ENCODE measurements at regions not wholly inside any gene's neighbourhood (a gene's known extent, or its start where the extent isn't known, plus 50 kb on each side); places are given as distances from the start of the nearest gene placed in this dataset.
"Not testable (repeated sequence)": the region's sequence is repeated elsewhere in the genome, so short reads cannot be mapped to it uniquely, and the experiment has no call there.

DNA sequence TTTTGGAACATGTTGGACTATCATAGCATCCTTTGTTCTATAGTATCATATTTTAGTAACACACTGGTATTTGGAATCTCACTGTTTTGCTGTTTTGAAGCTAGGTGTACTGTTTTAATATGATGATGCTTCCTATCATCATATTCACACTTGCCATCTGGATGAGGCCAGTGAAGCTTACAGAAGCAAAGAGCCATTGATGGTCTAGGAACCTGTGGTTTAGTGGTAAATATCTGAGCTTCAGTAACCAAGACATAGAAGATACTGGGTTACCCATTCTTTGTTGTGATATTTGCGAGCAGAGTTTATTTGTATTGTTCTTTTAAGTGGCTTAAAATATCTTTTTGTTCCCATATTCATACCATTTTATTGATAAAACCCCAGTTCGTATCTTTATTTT is 304.1 kb downstream of the SATB1 start:
- DNase-seq, result no peak

DNA sequence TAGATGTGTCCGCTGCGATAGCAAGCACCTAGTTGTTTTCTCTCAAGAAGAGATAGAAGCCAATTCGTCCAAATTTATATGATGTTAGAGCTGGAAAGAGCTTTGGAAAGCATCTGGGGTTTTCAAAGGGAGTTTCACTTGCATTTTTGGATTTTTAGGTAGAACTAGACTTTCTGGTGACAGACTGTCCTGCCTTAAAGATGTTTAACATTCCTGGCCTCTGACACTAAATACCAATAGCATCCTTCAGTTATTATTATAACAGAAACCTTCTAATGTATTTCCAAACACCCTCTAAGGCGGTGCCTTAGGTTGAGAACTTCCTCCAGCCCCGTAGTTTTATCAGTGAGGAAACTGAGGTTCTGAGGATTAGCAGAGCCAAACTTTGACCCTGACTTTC is 305.3 kb downstream of the SATB1 start:
- DNase-seq, result no peak

- no peak for DNase-seq
Observed at GRCh38 chr3:18114894-18115293, 310.2 kb downstream of the SATB1 start.

DNA sequence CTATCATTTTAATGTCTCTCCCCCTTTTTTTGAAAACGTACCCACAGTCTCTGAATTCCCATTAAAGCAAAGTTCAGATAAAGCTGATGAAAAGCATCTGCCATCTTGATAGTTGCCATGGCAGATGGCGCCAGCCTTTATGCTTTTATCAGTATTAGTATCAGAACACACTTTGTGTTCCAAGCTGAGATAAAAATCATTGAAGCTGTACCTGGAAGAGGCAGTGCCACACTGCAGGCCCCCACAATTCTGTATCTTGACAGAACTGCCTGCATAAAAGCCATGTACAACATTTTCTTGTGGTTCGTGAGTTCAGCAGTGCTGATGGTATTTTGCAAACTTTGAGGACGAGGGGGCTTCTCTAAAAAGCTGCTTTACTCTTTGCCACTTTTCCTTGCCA is 311.7 kb downstream of the SATB1 start:
- DNase-seq, result no peak

- no peak for DNase-seq
Observed at GRCh38 chr3:18112674-18113375, 312.3 kb downstream of the SATB1 start.

DNA sequence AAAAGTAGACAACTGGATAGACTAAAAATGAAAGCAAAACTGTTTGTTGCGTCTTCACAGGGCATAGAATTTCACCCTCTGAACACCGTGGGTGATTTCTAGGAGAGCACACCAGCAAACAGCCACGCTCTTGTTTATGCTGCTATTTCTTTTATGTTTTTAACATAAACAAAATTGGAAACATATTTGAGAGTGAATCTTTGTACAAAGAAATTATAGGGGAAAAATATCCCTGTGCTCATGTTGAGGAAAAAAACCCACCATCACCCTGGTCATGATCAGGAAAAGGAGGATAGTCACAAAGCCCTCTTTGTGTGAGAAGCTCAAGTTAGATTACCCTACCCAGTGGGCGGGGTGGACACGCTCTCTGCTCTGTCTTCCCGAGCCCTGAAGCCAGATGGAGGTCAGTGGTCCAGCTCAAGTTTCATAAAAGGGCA is 313.3 kb downstream of the SATB1 start:
- DNase-seq, result peak in 1 of 5 experiments; percentile 41

DNA sequence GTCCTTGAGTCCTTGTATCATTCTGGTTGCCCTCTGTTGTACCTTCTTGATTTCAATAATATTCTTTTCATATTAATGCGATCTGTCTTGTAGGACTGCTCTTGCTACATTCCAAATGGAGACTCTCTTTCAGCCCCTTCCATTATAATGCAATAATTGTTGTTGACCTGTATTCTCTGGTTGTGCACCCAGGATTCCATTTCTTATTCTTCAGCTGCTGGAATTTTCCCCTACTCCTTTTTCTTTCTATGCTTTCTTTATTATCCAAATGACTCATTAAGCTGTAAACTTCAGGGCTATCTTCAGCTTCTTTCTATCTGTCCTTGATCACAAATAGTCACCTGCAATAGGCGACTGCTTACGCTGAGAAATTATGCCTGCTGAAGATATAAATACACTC is 321.5 kb downstream of the SATB1 start:
- no peak for DNase-seq

DNA sequence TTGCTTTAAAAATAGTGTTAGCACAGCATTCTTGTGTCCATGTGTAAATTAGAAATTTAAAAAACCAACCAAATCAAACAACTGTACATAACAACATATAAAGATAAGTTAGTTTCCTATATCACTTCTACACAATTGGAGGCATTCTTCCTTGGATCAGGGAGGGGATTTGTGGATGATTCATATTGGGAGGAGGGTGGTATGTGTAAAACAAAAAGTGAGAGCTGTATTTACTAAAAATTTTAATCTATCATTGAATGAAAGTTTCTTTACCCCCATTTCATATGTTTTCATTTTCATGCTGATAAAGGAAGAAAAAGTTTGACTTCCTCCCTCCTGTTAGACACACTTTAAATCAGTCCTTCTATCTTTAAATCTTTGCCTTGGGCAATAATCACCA is 325.0 kb downstream of the SATB1 start:
- no peak for DNase-seq

GRCh38 chr3:18099611-18100010 is 325.5 kb downstream of the SATB1 start:
- no peak for DNase-seq

DNA sequence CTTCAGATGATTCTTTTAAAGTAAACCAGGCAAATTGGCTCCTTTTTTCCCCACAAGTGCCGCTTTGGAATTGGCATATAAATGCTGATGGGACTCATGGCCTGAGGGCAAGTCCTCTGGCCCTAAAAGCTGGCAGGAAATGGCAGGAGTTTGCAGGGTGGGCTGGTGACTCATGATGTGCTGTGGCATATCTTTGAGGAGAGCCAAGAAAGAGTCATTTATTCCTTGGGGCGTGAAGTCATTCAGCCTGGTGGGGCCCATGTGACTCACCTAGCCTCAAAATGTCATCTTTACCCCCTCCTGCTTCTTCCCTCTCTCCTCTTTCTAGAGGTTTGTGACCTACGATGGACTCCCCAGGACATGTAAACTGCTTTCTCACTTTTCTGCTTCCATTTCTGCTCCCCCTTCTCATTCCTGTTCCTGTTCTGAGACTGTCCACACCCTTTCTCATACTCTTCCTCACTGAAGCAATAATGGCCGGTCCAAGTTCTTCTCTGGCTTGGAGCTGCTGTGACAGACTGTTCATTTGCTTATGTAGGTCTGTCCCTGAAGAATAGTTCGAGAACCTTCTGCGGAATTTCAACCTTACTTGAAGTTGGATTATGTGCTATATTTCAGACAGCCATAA is 326.1 kb downstream of the SATB1 start:
- no peak for DNase-seq

- DNase-seq, result no peak
Observed at GRCh38 chr3:18097989-18098388, 327.1 kb downstream of the SATB1 start.

GRCh38 chr3:18097473-18097872 is 327.7 kb downstream of the SATB1 start:
- no peak for DNase-seq

DNA sequence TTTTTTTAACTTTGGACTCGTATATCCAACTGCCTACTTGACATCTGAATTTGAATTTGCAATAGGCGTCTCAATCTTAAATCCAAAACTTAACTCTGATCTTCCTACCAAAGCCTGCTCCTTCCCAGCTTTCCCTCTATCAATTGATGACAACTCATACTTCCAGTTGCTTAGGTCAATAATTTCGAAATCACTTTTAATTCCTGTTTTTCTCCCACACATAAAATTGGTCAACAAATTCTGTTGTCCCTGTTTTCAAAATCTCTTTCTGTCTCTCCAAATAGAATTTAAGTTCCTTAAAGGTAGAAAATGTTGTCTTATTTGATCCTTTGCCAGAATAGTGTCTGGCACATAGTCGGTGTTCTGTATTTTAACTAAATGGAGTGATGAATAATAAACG is 332.4 kb downstream of the SATB1 start:
- DNase-seq, result no peak

GRCh38 chr3:18090377-18090776 is 334.8 kb downstream of the SATB1 start:
- DNase-seq, result no peak

DNA sequence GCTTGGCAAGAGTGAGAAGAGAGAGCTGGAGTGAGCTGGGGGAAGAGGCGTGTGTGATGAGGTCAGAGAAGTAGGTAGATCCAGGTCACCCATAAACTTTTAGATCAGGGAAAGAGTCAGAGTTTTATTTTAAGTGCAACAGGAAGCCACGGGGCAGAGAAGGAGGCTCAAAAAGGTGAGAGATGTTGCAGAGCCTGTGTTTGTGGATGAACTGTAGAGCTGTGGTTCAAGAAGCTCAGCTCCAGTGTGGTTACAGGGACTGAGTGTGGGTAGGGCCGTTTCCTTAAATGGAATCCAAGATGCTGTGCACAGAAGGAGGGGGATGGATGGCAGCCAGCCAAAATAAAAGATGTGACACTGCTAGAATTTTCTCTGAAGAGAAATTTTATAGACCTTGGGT is 337.2 kb downstream of the SATB1 start:
- DNase-seq, result peak in 1 of 5 experiments; percentile 15

DNA sequence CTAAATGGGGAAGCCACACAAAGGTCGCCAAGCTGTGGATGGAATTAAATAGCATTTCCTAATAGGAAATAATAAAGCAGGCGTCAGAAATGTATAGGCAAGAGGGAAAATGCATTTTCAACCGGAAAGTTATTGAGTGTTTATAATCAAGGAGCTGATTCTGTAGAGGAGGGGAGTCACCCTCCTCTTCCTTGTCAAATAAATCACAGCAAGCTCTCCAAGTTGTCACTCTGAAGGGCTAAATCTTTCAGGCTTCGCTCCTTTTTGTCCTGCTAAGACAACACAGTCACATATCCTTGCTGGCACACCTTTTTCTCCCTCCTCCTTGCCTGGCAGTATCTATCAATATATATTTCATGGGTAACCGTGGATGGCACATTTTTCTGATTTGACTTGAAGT is 338.4 kb downstream of the SATB1 start:
- no peak for DNase-seq

GRCh38 chr3:18086078-18086477 is 339.1 kb downstream of the SATB1 start:
- no peak for DNase-seq

- DNase-seq, result no peak
Observed at GRCh38 chr3:18085429-18085828, 339.7 kb downstream of the SATB1 start.

DNA sequence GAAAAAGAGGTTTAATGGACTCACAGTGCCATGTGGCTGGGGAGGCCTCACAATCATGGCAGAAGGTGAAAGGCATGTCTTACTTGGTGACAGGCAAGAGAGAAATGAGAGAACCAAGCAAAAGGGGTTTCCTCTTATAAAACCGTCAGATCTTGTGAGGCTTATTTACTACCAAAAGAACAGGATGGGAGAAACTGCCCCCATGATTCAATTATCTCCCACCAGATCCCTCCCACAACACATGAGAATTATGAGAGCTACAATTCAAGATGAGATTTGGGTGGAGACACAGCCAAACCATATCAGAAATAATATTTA is 340.8 kb upstream of the TBC1D5 start:
- not testable (repeated sequence) for DNase-seq

GRCh38 chr3:18082551-18083272 is 340.3 kb upstream of the TBC1D5 start:
- no peak for DNase-seq

GRCh38 chr3:18080198-18080689 is 337.8 kb upstream of the TBC1D5 start:
- no peak for DNase-seq

DNA sequence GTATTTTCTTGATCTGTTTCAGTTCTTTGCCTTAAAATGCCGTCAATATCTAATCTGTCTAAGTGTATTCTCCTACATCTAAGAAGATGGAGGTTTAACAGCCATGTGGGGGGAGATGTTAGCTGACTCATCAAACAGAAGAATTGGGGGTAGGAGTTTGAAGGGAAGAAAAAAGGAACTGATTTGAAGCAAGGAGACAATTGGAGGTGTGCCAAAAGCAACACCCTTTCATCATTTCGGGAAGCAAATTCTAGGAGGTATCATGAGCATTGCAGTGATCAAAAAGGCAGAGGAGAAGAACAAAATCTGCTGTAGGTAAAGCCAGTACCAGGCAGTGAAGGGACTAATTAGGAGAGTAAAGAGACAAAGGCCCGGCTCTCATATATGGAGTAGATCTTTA is 337.3 kb upstream of the TBC1D5 start:
- DNase-seq, result no peak

DNA sequence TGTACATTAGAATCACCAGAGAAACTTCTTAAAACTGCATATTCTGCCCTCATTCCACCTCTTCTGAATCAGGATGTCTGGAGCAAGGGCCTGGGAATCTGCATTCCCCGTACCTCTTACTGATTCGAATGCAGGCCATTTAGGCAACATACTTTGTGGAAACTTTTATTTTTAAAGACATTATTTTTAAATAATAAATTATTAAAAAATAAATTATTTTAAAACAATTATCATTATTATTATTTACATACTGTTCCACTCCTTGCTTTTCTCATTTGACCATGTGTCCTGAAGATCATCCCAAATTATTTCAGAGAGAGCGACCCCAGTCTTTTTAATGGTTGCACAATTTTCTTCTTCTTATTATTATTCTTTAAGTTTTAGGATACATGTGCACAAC is 336.6 kb upstream of the TBC1D5 start:
- no peak for DNase-seq
